ENCODE measurements at regions not wholly inside any gene's neighbourhood (a gene's known extent, or its start where the extent isn't known, plus 50 kb on each side); places are given as distances from the start of the nearest gene placed in this dataset.
"Not testable (repeated sequence)": the region's sequence is repeated elsewhere in the genome, so short reads cannot be mapped to it uniquely, and the experiment has no call there.

GRCh38 chr15:69926721-69927120 is 171.0 kb downstream of the TLE3 start:
- DNase-seq, result no peak

DNA sequence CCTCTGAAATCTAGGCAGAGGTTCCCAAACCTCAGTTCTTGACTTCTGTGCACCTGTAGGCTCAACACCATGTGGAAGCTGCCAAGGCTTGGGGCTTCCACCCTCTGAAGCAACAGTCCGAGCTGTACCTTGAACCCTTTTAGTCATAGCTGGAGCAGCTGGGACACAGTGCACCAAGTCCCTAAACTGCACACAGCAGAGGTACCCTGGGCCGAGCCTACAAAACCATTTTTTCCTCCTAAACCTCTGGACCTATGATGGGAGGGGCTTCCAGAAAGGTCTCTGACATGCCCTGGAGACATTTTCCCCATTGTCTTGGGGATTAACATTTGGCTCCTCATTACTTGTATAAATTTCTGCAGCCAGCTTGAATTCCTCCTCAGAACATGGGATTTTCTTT is 168.8 kb downstream of the TLE3 start:
- not testable (repeated sequence) for DNase-seq

DNA sequence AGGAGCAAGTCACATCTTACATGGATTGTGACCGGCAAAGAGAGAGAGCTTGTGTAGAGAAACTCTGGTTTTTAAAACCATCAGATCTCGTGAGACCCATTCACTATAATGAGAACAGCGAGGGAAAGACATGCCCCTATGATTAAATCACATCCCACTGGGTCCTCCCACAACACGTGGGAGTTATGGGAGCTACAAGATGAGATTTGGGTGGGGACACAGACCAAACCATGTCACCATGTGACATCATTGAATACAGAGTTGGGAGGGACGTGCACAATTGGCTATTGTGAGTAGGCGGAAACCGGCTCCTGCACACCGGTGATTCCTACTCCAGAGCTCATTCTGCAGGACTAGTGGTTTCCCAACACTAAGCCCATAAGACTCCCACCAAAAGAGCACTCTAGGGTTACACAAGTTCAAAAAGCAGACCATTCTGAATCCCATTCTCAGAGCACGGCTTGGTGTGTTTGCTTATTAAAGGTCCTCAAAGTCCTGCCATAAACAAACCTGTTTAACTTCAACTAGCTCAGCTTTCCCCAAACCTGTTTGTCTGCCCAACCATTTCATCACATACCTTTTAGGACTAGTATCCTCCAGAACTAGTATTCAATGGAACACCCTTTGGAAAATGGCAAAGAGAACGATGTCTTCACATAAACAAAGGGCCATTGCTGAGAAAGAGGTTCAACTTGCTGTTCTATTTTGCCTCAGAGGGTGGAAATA is 167.6 kb downstream of the TLE3 start:
- no peak for DNase-seq

- no peak for DNase-seq
These were observed 167.0 kb downstream of the TLE3 start for GRCh38 chr15:69930754-69931153.

DNA sequence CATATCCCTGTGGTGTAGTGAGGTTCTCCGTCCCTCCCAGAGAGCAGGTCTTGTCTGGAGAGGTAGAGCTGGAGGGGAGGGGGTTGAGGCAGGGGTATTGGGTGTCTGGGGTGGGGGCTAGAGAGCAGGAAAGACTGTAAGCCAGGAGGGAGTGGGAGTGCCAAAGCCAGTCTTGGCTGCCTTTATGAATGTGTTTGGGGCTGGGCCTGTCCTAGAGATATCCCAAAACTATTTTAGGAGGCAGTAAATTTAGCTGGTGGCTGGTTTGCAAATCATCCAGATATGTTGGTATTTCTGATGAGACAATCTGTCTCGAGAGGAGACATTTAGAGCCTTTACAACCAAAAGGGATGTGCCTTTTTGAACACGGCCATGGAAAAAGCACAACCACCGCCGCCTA is 166.6 kb downstream of the TLE3 start:
- DNase-seq, result no peak

- DNase-seq, result no peak
These were observed 163.1 kb downstream of the TLE3 start for GRCh38 chr15:69934607-69935006.

DNA sequence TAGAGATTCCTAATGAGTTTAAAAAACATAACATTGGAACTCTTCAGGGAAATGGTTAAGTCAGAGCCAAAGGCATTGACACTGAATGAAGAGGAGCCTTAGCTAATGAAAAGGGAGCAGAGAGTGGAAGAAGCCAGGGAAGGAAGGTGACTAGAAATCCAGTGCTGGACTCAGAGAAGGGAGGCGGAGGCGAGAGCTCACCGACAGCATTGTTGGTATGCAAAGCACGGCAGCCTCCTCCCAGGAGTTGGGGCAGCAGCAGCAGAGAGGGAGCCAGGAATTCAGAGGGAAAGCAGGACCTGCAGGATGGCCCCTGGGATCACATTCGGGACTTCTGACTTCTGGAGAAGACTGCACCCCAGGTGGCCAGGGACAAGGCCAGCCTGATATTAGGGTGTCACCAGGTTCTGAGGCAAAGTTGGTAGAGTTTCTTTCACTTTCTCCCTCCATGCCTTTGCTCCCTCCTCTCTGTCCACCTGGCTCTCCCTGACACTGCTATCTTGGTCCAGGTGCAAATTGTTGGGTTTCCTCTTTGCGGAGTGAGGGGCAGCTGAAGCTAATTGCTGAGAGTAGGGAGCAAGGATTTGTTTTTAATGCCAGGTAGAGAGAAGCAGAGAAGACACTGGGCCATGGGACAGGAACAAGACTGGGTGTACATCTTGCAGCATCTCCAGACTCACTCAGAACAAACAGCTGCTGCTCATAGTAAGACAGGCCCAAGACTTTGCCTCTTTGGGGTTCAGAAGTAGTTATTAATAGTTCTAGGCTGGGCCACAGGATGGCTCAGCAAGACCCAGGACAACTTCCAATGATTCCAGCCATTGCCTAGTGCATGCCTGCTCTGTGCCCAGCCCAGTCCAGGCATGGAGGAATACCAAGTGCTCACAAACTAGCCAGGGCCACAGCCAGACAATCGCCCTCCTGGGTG is 157.9 kb downstream of the TLE3 start:
- no peak for DNase-seq

DNA sequence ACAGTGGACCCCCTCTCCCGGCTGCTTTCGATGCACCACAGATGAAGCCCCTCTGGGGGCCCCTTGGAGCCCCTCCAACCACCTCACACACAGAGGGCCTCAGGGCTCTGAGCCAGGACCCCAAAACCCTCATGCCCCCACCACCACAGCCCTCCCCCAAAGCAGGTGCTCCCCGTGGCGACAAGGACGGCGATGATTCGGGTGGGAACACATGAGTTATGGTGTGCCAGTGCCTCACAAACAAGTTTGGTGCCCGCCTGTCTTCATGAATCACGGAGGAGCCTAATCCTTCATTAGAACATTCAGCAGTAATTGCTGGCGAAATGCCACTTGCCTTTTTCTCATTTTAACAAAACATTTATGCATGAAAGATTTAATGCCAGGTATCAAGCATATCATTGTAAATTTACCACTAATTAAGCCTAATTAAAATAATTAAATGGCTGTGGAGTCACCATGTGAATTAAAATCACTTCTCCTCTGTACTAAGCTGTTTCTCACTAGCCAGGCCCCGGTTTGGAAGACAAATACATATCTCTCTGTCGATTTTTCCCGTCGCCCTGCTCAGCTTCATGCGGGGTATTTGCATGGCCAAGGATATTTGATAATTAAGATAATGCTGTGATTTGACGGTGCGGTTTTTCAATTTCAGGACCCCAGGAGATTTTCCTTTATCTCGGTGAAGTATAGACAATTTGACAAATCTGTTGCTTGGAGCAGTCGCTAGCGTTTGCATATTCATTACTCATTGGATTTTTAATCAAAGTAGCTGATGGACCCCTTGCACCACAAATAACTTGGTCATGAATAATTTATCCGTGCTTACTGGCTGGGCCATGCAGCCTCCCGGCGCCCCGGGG is 157.0 kb downstream of the TLE3 start:
- DNase-seq, result no peak

GRCh38 chr15:69941301-69941605 is 156.5 kb downstream of the TLE3 start:
- no peak for DNase-seq

- no peak for DNase-seq
These were observed 155.8 kb downstream of the TLE3 start for GRCh38 chr15:69941706-69942495.

DNA sequence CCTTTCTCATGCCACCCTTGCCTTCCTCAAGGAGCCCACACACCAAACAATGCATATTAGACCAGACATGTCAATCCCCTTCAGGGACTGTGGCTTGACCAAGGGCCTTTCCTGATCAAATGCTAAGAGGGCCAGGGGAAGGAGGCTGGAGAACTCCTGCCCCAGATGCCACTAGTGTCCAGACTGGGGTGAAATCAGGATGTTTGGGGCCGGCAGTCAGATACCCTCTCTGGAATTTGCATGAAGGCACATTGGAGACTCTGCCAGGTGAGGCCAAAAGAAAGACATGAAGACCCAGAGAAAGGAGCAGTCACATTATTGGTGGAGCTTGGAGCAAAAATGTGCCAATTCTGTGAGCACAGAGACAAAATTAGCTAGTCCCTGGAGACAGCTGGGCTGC is 154.1 kb downstream of the TLE3 start:
- DNase-seq, result no peak

DNA sequence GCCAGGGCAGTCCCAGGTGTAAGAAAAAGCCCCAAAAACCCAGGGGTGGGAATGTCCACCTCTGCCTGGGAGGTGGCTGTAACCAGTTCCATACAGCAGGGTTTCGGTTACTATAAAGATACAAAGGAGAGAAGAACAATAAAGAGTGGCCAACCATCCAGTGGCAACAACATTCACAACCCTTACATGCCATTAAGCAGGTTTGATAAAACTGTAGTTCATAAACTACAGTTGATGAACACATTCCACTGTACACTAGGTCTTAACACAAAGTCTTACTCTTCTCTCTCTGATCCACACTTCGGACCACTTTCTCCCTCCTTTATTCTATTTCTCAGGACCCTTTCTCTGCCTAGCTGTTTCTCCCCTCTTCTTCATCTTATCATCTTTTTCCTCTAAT is 152.0 kb downstream of the TLE3 start:
- no peak for DNase-seq

DNA sequence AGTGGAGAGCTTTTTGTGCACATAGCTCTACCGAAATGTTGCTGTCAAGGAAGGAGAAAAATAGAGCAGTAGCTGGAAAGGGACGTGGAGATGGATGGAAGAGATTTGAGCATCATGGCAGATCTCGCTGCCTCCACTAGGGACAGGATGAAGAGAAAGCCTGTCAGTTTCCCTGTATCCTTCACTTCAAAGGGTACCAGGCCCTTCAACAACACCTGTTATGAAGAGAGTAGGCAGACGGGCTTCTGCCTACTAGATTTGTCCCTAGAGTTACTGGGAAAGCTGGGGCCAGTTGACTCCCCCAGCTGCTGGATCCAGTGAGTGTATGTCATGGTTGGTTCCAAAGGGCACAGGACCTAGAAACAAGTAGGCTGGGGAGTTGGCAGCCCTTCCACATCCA is 150.8 kb downstream of the TLE3 start:
- no peak for DNase-seq

DNA sequence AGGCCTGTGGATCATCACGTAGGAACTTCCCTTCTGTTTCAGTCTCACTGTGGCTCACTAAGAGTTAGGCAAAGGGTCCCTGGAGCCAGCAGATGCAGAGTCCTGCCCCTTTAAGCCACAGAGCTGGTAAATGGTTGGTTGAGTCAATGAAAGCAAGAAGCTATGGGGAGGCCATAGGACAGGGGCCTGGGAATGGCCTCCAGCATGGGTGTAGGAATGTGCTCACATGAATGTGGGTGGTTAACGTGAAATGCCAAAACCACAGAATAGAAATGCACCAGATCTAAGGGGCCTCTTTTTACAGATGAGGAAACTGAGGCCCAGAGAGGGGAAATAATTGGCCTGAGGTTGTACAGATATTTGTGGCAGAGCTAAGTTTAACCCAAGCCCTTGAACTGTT is 150.3 kb downstream of the TLE3 start:
- no peak for DNase-seq

- DNase-seq, result no peak
These were observed 148.2 kb downstream of the TLE3 start for GRCh38 chr15:69949485-69949884.

GRCh38 chr15:69951256-69951897 is 146.3 kb downstream of the TLE3 start:
- DNase-seq, result no peak

GRCh38 chr15:69951898-69952555 is 145.7 kb downstream of the TLE3 start:
- no peak for DNase-seq

- no peak for DNase-seq
These were observed 144.7 kb downstream of the TLE3 start for GRCh38 chr15:69953051-69953450.

- DNase-seq, result no peak
These were observed 143.9 kb downstream of the TLE3 start for GRCh38 chr15:69953816-69954215.

- no peak for DNase-seq
These were observed 143.1 kb downstream of the TLE3 start for GRCh38 chr15:69954666-69955065.

Data from right kidney (tissue), 1 donor.